ENCODE measurements at regions not wholly inside any gene's neighbourhood (a gene's known extent, or its start where the extent isn't known, plus 50 kb on each side); places are given as distances from the start of the nearest gene placed in this dataset.

DNA sequence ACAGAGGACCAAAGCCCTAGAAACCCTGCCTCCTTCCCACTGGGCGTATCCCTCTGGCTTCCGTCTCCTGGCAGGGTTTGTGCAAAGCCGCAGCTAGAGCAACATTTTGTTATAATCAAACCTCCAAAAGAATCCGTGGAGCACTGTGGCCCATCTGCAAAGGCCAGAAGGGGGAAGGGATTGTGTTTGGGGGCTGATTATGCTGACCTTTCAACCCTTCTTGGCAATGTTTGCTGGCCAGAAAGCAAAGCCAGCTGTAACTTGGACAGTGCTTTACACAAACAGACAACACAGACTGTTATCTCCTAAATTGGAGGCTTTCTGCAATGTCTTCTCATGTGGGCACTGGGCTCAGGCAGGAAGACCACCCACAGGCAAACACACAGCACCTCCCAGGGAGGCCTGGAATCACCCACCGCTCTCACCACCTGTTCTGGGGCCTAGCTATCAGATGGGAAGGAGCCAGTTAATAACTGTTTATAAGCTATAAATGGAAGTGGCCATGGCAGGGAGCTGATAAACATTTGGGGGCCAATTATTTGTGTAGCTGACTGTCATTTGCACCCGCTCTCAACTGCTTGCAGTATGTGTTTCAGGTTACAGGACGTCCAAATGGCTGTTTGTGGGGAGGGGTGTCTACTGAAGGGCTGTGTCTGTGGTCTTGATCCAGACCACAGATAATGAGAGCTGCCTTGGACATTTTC is 121.6 kb upstream of the ERCC6L2 start:
- TF ChIP-seq, protein P1, sequence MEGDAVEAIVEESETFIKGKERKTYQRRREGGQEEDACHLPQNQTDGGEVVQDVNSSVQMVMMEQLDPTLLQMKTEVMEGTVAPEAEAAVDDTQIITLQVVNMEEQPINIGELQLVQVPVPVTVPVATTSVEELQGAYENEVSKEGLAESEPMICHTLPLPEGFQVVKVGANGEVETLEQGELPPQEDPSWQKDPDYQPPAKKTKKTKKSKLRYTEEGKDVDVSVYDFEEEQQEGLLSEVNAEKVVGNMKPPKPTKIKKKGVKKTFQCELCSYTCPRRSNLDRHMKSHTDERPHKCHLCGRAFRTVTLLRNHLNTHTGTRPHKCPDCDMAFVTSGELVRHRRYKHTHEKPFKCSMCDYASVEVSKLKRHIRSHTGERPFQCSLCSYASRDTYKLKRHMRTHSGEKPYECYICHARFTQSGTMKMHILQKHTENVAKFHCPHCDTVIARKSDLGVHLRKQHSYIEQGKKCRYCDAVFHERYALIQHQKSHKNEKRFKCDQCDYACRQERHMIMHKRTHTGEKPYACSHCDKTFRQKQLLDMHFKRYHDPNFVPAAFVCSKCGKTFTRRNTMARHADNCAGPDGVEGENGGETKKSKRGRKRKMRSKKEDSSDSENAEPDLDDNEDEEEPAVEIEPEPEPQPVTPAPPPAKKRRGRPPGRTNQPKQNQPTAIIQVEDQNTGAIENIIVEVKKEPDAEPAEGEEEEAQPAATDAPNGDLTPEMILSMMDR (conservative IDR thresholded peaks at IDR 0.05 in 1 of 2, IDR thresholded peaks at IDR 0.05 in 1 of 2; ENCODE audit: extremely low read depth in 1 of 2, insufficient read depth in 1 of 2, low read depth in 1 of 2, low read length in 2 of 2) = no peak
- TF ChIP-seq EZH2 (IDR thresholded peaks at IDR 0.05; ENCODE audit: borderline replicate concordance, low read length) = no peak
